HG02938 (cell line): ENCODE measurements at regions not wholly inside any gene's neighbourhood (a gene's known extent, or its start where the extent isn't known, plus 50 kb on each side); places are given as distances from the start of the nearest gene placed in this dataset.
A peak's percentile ranks its signal among the peaks of the same experiment; 100 is the strongest.
"Not testable (repeated sequence)": the region's sequence is repeated elsewhere in the genome, so short reads cannot be mapped to it uniquely, and the experiment has no call there.

Experiments
- ATAC-seq: cut with Tn5 transposase; IDR thresholded peaks from one replicate; pipeline ENCODE4 v1.9.1; 2021; ENCODE audit warnings: mild to moderate bottlenecking, moderate library complexity; ENCODE audit not compliant: unreplicated experiment

DNA sequence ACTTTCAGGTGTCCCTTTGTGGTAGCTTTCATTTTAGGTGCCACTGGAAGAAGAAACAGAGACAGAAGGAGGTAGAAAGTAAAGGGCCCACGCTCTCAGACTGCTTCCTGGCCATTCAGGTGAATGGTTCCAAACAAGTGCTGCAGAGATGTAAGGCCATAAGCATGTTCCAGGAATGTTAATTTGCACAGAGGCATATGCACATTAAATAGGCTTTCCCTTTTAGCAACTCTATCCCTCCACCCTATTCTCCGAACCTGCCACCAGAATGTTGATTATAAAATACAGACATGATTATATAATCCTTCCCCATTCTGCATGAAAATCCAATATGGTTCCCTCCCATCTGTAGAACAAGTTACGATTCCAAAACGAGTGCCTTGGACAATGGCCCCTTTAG lies 297.2 kb downstream of the C6orf118 start:
- no peak for ATAC-seq

DNA sequence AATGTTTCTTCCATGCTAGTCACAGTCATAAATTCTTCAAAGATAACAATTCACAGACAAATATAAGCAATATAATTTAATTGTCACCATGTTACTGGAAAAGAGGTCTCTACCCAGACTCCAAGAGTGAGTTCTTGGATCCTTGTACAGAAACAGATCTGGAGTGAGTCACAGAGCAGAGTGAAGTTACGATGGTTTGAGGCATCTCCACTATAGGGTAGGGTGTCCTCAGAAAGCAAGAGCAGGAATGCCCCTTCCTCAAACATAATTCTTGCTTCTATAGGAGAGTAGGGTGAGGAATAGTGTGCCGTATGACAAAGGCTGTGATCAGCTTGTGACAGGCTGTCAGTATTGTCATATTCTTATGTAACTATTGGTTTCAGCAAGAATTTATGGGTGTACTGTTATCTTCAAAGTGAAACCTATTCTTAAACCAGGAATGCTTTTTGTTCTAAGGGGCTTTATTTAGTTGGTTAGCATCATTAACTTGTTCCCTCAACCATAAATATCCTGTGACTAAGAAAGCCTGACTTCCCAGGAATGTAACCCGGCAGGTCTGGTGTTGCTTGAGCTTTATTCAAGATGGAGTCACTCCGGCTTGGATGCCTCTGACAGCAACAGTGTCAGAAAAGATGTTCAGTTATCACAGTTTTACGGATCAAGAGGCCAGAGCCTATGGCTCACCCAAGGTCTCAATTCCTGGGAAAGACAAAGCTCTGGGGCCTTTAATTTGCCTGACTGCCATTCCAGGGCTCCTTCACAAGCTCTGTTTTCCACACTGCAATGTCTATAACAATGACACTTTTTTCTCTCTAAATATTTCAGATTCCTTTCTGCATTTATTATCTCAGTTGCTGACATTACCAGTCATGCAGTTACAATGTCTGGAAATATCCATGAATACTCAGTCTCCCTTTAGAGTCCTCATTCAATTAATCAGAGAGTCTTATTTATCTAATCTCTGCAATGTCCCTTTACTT lies 298.6 kb downstream of the C6orf118 start:
- ATAC-seq: no peak

DNA sequence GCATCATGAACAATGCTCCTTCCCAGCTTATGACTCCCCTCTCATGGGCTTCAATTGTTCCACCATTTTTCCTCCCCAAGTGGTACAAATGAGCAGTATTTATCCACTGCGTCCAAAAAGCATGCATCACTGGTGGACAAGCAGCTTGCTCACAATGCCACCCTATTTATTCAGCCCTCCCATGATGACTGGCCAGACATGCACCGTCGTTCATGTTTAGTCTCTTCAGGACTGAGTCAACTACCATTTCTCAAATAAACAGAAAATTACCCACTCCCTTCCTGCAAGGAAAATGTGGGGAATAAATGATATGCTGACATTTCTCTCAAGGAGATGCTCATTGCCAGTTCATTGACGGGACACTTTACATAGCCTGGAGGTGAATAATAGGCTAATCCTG lies 300.4 kb downstream of the C6orf118 start:
- no peak for ATAC-seq

DNA sequence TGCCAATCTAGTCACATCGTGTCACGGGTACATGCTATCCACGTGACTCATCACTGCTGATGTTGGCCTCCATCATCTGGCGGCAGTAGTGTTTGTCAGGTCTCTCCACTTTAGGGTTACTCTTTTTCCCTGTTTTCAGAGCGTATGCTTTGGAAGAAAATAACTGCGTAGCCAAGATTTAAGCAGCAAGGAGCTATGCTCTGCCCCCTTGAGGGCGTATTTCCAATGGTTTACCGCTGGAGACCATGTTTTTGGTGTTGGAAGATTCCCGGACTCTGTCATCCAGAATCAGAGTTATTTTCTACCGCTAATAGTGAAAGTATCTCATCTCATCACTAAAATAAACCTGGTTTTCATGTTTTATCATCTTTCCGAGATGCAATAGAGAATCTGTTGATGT lies 306.5 kb downstream of the C6orf118 start:
- ATAC-seq: no peak

DNA sequence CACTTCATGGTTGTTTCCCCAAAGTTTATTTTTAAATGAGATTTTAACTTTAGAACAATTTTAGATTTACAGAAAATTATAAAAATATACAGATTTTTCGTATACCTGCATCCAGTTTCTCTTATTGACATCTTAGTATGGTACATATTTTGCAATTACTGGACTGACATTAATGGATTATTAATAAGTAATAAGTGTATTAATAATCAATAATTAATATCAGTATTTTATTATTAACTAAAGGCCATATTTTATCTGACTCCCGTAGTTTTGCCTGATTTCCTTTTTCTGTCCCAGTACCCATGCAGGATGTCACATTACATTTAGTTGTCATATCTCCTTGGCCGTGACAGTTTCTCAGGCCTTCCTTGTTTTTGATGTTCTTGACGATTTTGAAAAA lies 307.0 kb downstream of the C6orf118 start:
- no peak for ATAC-seq

DNA sequence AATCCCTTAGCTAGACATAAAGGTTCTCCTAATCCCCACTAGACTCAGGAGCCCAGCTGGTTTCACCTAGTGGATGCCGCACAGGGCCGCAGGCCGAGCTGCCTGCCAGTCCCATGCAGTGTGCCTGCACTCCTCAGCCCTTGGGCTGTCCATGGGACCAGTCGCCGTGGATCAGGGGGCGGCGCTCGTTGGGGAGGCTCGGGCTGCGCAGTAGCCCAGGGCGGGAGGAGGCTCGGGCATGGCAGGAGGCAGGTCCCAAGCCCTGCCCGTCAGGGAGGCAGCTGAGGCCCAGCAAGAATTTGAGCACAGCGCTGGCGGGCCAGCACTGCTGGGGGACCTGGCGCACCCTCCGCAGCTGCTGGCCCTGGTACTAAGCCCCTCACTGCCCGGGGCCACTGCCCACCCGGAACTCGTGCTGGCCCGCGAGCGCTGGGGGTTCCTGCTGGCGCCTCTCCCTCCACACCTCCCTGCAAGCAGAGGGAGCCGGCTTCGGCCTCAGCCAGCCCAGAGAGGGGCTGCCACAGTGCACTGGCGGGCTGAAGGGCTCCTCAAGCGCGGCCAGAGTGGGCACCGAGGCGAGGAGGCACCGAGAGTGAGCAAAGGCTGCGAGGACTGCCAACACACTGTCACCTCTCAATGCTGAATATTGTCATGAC lies 307.8 kb downstream of the C6orf118 start:
- ATAC-seq: no peak

DNA sequence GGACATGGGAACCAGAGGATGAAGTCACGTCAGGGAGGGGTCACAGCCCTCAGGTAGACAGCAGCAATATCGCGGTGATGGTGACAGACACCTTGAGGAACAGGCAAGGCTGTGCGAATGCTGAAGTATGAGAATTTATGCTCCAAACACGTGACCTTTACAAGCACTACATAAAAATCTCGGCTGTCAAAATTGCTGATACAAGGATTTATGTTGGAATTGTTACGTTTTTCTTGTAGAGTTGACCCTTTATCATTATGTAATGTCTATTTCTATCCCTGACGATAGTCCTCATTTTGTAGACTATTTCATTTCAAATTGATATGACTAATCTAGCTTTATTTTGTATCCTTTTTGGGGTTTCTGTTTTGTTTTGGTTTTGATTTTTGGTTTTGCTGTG lies 311.1 kb downstream of the C6orf118 start:
- ATAC-seq: no peak

DNA sequence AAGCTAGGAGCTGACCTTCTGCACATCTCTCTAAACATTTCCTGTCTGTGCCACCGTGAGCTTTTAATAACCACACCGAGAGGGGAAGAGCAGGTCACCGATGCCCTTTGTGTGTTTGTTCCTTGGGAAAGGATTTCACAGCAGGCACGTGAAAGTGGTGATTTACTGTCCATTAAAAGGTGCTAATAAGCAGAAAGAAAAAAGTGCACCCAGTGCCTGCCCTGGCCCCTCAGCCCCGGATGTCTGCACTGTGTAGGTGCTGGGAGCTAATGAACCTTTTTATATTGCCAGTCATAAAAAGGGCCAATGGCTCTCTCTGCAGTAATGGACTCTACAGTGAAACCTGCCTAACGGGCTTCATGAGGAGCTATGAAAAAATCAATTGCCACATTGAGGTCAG lies 312.6 kb downstream of the C6orf118 start:
- ATAC-seq: no peak

DNA sequence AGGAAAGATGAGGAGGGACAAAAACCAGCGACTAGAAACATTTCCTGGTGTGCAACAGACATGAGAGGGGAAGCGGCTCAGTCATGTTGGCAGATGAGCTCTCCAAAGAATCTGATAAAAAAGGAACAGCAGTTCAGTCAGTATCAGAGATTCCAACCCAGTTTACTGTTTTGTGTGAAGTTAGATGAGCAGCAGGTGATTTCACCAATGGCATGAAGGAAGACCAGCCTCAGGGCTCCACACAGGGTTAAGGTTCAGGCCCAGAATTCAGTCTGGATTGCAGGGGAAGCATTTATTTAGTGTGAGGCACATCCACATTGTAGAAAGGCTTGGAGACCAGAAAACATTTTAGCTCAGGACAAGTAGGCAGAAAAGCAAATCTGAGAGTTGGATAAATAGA lies 317.8 kb downstream of the C6orf118 start:
- ATAC-seq: no peak

DNA sequence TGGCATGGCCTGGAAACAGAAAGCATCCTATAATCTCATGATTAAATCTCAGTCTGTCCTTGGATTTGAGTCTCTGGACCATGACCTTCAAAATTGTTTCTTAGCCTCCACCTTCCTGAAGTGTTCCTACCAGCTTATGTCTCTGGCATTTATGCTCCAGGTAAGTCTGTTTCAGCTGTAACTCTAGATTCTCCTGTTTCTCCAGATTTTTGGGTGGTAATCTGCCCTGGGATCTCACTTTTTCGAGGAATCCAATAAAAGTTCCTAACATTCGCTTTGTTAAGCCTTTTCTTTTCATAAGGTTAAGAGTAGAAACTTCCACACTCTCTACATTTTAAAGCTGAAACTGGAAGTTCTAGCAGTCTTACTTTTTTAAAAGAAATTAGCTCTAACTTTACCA lies 318.5 kb downstream of the C6orf118 start:
- ATAC-seq: no peak

DNA sequence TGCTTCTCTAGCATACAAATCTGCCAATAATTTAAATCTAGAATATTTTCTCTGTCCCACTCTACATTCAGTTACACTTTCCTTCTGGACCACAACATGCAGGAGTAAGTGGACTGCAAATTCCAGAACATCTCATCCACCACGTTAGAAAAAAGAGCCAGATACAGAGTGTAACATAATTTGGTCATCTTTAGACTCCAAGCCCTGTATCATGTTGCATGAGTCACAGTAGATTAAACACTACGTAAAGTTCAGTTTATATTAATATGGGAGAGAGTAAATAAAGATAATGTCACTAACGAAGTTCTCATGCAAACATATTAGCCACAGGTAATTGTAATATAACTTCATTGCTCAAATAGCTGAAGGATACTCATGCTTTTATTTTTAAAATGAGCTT lies 327.0 kb downstream of the C6orf118 start:
- ATAC-seq: no peak

DNA sequence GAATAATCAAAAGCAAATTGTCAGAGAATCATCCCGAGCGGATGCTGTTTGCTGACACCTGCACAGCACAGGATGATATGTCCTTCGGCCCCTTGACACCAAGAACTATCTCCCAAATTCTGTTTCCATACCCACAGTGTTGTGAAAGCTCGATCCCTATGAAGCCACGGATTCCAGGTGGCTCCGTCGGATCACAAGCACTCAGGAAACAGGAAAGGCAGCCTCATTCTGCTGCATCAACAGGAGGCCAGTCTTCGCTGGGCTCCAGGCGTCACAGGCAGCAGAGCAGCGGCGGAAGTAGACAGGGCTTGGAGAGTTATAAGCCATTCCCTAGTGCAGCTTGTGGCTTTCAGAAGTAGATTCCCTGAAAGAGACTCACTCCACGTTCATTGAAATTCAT lies 342.3 kb downstream of the C6orf118 start:
- no peak for ATAC-seq

DNA sequence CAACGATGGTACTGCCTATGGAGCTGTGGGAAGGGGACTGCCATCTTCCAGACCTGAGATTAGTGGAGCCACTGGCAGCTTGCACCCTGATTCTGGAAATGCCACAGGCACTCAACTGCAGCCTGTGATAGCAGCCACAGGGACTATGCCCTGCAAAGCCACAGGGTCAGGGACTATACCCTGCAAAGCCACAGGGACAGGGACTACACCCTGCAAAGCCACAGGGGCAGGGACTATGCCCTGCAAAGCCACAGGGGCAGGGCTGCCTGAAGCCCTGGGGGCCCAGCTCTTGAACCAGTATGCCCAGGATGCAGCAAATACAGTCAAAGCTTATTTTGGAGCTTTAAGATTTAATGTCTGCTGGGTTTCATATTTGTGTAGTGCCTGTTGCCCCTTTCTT lies 346.6 kb downstream of the C6orf118 start:
- no peak for ATAC-seq

DNA sequence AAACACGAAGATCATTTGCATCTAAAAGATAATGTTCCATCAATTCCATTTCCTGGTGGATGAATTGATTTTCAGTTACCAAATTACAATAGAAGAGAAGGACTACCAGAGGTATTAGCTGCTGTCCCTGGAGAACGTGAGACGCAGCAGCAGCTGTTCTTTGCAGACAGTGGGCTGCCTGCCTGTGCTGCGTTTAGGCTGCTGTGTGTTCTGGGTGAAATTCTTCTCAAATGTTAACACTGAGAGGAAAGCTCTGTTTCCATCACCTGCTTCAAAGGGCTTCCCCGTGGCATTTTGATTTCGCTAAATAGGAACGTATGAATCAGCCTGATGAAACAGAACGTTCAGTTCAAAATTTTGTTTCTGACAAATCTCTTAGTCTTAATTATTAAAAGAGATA lies 362.2 kb downstream of the C6orf118 start:
- no peak for ATAC-seq

DNA sequence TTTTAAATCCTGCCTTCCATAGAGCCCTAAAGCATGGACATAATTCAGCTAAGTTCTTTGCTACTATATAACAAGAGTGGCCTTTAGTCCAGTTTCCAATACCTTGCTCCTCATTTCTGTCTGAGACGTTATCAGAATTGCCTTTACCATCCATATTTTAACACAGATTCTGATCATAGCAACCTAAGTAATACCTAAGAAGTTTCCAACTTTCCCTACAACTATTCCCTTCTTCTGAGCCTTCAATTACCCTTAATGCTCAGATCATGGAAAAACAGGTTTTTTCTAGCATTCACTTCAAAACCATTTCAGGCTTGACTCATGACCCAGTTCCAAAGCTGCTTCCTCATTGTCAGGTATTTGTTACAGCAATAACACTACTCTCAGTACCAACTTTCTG lies 367.1 kb downstream of the C6orf118 start:
- no peak for ATAC-seq

DNA sequence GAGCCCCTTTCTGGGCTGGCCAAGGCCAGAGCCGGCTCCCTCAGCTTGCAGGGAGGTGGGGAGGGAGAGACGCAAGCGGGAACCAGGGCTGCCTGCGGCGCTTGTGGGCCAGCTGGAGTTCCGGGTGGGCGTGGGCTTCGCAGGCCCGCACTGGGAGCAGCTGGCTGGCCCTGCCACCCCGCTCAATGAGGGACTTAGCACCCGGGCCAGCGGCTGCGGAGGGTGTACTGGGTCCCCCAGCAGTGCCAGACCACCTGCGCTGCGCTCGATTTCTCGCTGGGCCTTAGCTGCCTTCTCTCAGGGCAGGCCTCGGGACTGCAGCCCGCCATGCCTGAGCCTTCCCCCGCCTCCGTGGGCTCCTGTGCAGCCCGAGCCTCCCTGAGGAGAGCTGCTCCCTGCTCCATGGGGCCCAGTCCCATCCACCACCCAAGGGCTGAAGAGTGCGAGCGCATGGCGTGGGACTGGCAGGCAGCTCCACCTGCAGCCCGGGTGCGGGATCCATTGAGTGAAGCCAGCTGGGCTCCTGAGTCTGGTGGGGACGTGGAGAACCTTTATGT lies 376.1 kb downstream of the C6orf118 start:
- ATAC-seq: not testable (repeated sequence)

DNA sequence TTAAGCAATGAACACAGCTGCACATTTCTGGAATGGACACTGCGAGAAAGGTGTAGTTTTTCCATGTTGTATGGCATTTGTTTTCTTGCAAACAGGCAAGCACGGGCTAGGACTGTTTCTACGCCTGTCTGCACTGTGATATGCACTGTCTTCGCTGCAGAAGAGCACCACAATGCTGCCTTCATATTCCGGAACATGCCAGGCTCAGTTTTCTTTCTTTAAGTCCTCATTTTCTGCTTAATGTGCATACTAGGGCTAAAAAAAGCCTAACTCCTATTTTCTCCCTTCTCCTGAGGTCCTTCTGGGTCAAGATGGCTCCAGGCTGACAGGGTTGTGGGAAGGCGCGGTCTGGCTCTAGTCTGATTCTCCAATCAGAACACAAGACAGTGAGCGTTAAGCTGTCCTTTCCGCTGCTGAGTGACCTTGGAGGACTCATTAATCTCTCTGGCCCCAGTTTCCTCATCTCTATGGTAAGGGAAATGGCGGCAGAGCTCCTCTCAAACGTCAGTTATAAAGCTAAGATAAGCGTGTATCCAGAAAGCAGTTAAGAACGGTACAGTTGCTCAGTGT lies 379.9 kb downstream of the C6orf118 start:
- no peak for ATAC-seq

DNA sequence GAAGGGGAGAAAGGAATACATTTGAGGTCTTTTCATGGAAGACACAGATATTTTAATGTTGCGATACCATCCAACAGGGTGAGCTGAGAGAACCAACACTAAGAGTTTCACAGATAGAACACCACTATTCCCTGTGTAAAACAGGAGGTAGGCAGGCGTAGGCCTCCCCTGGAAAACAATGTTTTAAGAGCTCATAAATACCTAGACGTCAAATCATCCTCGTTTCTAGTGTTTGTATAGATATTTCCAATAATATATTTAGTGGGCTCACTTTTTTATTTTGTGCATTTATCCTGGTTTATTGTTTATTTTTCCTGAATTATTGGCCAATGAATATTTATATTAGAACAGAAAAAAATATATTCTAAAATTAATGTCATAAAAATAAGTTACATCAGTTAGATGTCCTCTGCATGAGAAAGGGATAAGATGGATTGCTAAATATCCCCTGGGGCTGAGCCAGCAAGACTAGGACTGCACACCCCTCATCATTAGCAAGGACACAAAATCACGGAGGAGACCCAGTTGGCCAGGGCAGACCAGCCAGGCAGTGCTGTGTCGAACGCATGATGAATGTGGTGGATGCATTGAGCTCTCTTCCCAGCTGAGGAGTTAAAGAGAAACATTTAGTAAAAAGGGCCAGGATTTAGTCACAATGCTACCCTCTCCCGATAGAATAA lies 380.5 kb downstream of the C6orf118 start:
- no peak for ATAC-seq

DNA sequence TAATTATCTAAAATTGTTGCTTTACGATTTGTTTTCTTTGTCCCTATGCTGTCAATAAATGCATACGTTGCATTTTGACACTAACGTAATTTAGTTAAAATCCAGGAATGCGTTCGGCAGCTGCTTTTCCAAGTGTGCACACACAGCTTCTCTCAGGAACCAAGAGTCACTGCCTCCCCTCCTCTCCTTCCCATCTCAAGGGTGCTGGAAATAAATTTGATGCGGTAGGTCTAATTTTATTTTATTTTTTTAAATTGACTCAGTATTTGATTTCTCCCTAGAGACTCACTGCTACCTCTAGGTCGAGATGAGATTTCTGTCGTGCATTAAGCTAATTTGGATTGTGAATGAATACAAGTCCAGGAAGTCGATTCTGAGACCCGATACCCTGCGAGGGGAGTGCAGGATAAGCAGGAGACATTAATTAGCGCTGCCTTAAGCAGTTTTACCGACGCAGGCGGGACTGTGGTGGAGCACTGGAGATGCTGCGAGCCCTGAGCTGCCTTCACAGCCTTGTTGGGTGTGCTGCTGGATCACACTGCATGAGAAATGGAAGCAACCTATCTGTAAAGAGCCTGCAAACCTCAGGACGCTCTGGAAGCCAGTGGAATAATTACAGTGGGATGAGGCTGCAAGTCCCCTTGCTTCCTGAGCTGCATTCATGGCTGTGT lies 381.2 kb downstream of the C6orf118 start:
- ATAC-seq: no peak

DNA sequence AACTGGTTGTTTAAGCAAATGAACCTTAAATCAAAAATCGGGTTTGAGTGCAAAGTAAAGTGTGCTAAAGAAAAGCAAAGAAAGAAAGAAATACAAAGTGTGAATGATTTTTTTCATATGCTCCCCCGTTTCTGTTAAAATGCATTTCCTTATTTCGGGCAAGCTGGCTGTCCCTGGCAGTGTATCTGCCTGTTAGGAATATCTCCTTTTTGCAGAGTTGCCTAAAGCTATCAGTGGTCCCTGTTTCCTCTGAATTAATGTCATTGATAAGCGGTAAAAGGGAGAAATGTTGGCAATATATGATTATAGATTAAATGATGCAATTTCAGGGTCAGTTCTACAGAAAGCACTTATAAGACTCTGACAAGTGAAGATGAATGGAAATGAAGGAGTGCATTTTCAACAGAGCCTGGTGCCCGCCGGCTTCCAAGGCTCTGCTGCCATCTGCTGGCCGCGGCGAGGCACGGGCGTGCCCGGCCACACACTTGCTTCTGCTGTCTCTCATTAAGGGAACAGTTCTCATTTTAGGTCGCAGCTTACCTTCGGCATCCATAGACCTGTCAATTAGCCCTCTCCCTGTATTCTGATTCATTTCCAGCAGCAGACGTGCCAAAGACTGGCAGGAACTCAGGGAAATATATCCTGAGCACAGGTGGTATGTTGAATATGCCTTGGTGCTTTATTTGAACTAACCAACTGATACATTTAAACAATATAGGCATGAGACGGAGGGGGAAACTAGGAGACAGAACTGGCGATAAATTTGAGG lies 381.9 kb downstream of the C6orf118 start:
- ATAC-seq: peak; percentile 74
